Fibroblast of lung (primary cell): ENCODE measurements at regions not wholly inside any gene's neighbourhood (a gene's known extent, or its start where the extent isn't known, plus 50 kb on each side); places are given as distances from the start of the nearest gene placed in this dataset.

ENCODE experiments used
- DNase-seq, 2 donors: peaks; one replicate each; pipeline versions ENCODE4 v3.0.0 to v3.0.0-alpha.2; 2010; ENCODE audit warnings: low read depth in 2 of 2
- H2AFZ ChIP-seq: 2 replicates; pipeline ENCODE4 v1.5.1; 2012; ENCODE audit warnings: low read length, control low read depth, inconsistent platforms
- H3K27ac ChIP-seq: 2 replicates; pipeline ENCODE4 v1.5.1; 2011; ENCODE audit warnings: low read length, control low read depth; ENCODE audit not compliant: insufficient read depth
- H3K27me3 ChIP-seq: 2 replicates; pipeline ENCODE4 v1.5.1; 2011; ENCODE audit warnings: mild to moderate bottlenecking, low read length; ENCODE audit not compliant: control insufficient read depth, insufficient read depth
- H3K36me3 ChIP-seq: 2 replicates; pipeline ENCODE4 v1.5.1; 2011; ENCODE audit warnings: low read length; ENCODE audit not compliant: control insufficient read depth, insufficient read depth
- H3K4me1 ChIP-seq: 2 replicates; pipeline ENCODE4 v1.5.1; 2011; ENCODE audit warnings: low read length; ENCODE audit not compliant: control insufficient read depth, insufficient read depth; ENCODE audit errors: extremely low read depth
- H3K4me2 ChIP-seq: 2 replicates; pipeline ENCODE4 v1.5.1; 2011; ENCODE audit warnings: low read length, control low read depth; ENCODE audit not compliant: insufficient read depth; ENCODE audit errors: extremely low read depth
- H3K4me3 ChIP-seq, 4 experiments: fragments of 200-600 bp in 1 of 4; sonication (generic) in 1 of 4; replicated peaks in 1 of 4; 2 replicates each; pipeline ENCODE4 v1.5.1; 2011 to 2016; ENCODE audit warnings: low read length in 4 of 4, low read depth in 3 of 4, mild to moderate bottlenecking in 3 of 4, control low read depth in 2 of 4, inconsistent platforms in 1 of 4, mixed read lengths in 1 of 4; ENCODE audit not compliant: insufficient read depth in 1 of 4; ENCODE audit errors: control extremely low read depth in 1 of 4
- H3K79me2 ChIP-seq: 2 replicates; pipeline ENCODE4 v1.5.1; 2012; ENCODE audit warnings: mild to moderate bottlenecking, low read length, inconsistent platforms; ENCODE audit not compliant: control insufficient read depth, insufficient read depth
- H3K9ac ChIP-seq: 2 replicates; pipeline ENCODE4 v1.5.1; 2011; ENCODE audit warnings: mild to moderate bottlenecking, low read length, control low read depth; ENCODE audit not compliant: insufficient read depth
- H3K9me3 ChIP-seq: 2 replicates; pipeline ENCODE4 v1.5.1; 2012; ENCODE audit warnings: low read depth, low read length; ENCODE audit not compliant: control insufficient read depth, insufficient read depth
- H4K20me1 ChIP-seq: 2 replicates; pipeline ENCODE4 v1.5.1; 2011; ENCODE audit warnings: low read length; ENCODE audit not compliant: control insufficient read depth, insufficient read depth; ENCODE audit errors: extremely low read depth
- EZH2 ChIP-seq: IDR thresholded peaks from 2 replicates; pipeline ENCODE4 v1.5.1; 2012; ENCODE audit warnings: low read length, control low read depth, mild to moderate bottlenecking; ENCODE audit errors: missing control alignments
- TF ChIP-seq, protein P1 (sequence below), 2 donors: IDR thresholded peaks in 1 of 2; conservative IDR thresholded peaks in 1 of 2; 1 replicate in 1 of 2; 2 replicates in 1 of 2; pipeline ENCODE4 v1.5.1; 2011 to 2012; ENCODE audit warnings: low read length in 2 of 2, control low read depth in 1 of 2, inconsistent platforms in 1 of 2, low read depth in 1 of 2, mild to moderate bottlenecking in 1 of 2

DNA sequence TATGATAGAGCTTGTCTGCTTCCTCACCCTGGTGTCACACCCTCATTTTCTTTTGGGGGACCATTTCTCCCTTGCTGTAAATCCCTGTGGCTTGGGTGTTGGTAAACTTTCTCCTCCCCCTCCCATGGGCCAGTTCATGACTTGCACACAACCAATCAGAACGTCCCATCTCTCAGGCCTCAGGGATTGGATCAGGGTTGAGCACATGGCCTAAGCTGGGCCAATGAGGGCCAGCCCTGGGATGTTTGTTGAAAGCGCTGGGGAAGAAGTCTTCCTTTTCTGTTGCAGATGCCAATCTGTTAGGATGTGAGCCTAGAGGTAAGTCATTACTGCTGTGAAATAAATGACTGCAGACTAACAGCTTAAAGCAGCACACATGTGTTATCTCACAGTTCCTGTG is 136.7 kb downstream of the AACS start:
- H3K9ac ChIP-seq, result no peak overlapping the region

DNA sequence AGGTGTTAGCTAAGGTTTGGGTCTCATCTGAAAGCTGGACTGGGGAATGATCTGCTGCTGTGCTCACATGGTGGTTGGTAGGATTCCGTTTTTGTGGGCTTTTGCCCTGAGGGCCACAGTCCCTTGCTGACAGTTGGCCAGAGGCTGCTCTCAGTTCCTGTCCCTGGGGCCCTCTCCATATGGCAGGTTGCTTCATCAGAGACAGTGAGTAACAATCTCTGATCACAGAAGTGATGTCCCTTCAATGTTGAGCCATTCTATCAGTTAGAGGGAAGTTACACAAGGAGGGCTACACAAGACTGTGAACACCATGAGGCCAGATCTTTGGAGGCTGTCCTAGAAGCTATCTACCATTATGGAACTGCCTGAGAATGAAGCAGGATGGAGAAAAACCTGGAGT is 137.2 kb downstream of the AACS start:
- H3K27me3 ChIP-seq, result no peaks in the 10 kb centered on the region
- TF ChIP-seq EZH2, result no peak
- TF ChIP-seq, protein P1, sequence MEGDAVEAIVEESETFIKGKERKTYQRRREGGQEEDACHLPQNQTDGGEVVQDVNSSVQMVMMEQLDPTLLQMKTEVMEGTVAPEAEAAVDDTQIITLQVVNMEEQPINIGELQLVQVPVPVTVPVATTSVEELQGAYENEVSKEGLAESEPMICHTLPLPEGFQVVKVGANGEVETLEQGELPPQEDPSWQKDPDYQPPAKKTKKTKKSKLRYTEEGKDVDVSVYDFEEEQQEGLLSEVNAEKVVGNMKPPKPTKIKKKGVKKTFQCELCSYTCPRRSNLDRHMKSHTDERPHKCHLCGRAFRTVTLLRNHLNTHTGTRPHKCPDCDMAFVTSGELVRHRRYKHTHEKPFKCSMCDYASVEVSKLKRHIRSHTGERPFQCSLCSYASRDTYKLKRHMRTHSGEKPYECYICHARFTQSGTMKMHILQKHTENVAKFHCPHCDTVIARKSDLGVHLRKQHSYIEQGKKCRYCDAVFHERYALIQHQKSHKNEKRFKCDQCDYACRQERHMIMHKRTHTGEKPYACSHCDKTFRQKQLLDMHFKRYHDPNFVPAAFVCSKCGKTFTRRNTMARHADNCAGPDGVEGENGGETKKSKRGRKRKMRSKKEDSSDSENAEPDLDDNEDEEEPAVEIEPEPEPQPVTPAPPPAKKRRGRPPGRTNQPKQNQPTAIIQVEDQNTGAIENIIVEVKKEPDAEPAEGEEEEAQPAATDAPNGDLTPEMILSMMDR (conservative IDR thresholded peaks at IDR 0.05 in 1 of 2, IDR thresholded peaks at IDR 0.05 in 1 of 2; ENCODE audit: low read depth in 1 of 2, low read length in 2 of 2), result no peak
- no peak overlapping the region for H3K27ac ChIP-seq
- no peak for DNase-seq
- H3K79me2 ChIP-seq, result no peaks in the 10 kb centered on the region
- no peak overlapping the region for H2AFZ ChIP-seq
- H3K9me3 ChIP-seq, result no peaks in the 10 kb centered on the region
- H3K36me3 ChIP-seq, result no peaks in the 10 kb centered on the region
- no peak overlapping the region for H3K9ac ChIP-seq
- no peaks in the 10 kb centered on the region for H3K4me1 ChIP-seq
- H3K4me3 ChIP-seq, result no peak overlapping the region
- H3K4me2 ChIP-seq, result no peak overlapping the region
- no peaks in the 10 kb centered on the region for H4K20me1 ChIP-seq

More for the DNA sequence above, 136.7 kb downstream of the AACS start:
- no peaks in the 10 kb centered on the region for H3K27me3 ChIP-seq
- TF ChIP-seq, protein P1 (conservative IDR thresholded peaks at IDR 0.05 in 1 of 2, IDR thresholded peaks at IDR 0.05 in 1 of 2; ENCODE audit: low read depth in 1 of 2, low read length in 2 of 2), result no peak
- no peak for TF ChIP-seq EZH2
- H3K79me2 ChIP-seq, result no peaks in the 10 kb centered on the region
- H3K4me2 ChIP-seq, result no peak overlapping the region
- H3K4me1 ChIP-seq, result no peaks in the 10 kb centered on the region
- H2AFZ ChIP-seq, result no peak overlapping the region
- no peaks in the 10 kb centered on the region for H4K20me1 ChIP-seq
- no peak overlapping the region for H3K27ac ChIP-seq
- H3K36me3 ChIP-seq, result no peaks in the 10 kb centered on the region
- H3K9me3 ChIP-seq, result no peaks in the 10 kb centered on the region
- no peak overlapping the region for H3K4me3 ChIP-seq
- DNase-seq, result no peak

DNA sequence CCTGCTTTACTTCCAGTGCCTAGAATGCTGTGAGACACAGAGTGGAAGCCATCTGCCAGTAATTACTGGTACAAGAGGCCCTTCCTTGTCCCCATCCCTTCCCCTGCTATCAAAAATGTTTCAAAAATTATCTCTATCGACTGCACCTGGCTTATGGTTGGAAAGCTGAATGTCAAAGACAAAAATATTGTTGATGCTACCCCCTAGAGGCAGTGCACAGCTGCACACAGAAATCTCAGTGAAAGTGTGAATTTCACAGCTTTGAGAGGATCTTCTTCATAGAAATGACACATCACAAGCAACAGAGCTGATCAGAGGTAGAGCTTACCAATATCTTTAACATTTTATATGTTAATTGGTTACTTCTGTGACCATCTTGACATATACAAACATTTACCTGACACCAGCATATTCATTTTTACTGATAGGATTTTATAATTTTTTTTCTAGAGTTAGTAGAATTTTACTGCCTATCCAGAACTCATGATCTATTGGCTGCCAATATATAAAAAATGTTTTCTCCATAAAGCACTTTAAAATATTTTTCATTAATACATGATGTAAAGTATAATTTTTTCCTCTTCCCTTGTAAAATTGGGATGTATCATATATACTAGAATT is 138.0 kb downstream of the AACS start:
- H3K9me3 ChIP-seq, result no peaks in the 10 kb centered on the region
- H3K4me2 ChIP-seq, result no peak overlapping the region
- H3K9ac ChIP-seq, result no peak overlapping the region
- H3K79me2 ChIP-seq, result no peaks in the 10 kb centered on the region
- H3K4me3 ChIP-seq, result no peak overlapping the region
- DNase-seq, result no peak
- TF ChIP-seq EZH2, result no peak
- TF ChIP-seq, protein P1 (conservative IDR thresholded peaks at IDR 0.05 in 1 of 2, IDR thresholded peaks at IDR 0.05 in 1 of 2; ENCODE audit: low read depth in 1 of 2, low read length in 2 of 2), result peak; percentile 48 to 52
- no peaks in the 10 kb centered on the region for H4K20me1 ChIP-seq
- H3K36me3 ChIP-seq, result no peaks in the 10 kb centered on the region
- H2AFZ ChIP-seq, result no peak overlapping the region
- no peaks in the 10 kb centered on the region for H3K27me3 ChIP-seq
- no peaks in the 10 kb centered on the region for H3K4me1 ChIP-seq
- H3K27ac ChIP-seq, result no peak overlapping the region
